SK-N-MC (cell line): ENCODE measurements at regions not wholly inside any gene's neighbourhood (a gene's known extent, or its start where the extent isn't known, plus 50 kb on each side); places are given as distances from the start of the nearest gene placed in this dataset.

Source experiments
- EZH2 ChIP-seq: fragments of 200-600 bp; sonication (generic); IDR thresholded peaks from one replicate; pipeline ENCODE4 v1.6.1; 2017; ENCODE audit warnings: antibody characterized with exemption
- POLR2AphosphoS5 ChIP-seq: IDR thresholded peaks from 2 replicates; pipeline ENCODE4 v1.6.1; 2012; ENCODE audit warnings: mild to moderate bottlenecking, low read depth, low read length, borderline replicate concordance

GRCh38 chr20:40510622-40511021 lies 178.4 kb downstream of the MAFB start:
- TF ChIP-seq EZH2: no peak
- TF ChIP-seq POLR2AphosphoS5: no peak
